H9 (cell line): ENCODE measurements at regions not wholly inside any gene's neighbourhood (a gene's known extent, or its start where the extent isn't known, plus 50 kb on each side); places are given as distances from the start of the nearest gene placed in this dataset.

Experiments used
- DNase-seq: peaks from one replicate; pipeline ENCODE4 v3.0.0-alpha.2; 2017
- H2AFZ ChIP-seq: one replicate; pipeline ENCODE4 v1.6.1; 2013; ENCODE audit warnings: mild to moderate bottlenecking, low read length, control low read depth, moderate library complexity
- H2AK5ac ChIP-seq: 2 replicates; pipeline ENCODE4 v1.6.1; 2013; ENCODE audit warnings: low read length, control low read depth, mixed read lengths; ENCODE audit not compliant: insufficient read length
- H2BK120ac ChIP-seq: one replicate; pipeline ENCODE4 v1.6.1; 2013; ENCODE audit warnings: low read depth, mild to moderate bottlenecking, low read length, control low read depth, inconsistent platforms; ENCODE audit not compliant: poor library complexity, severe bottlenecking
- H2BK12ac ChIP-seq: 2 replicates; pipeline ENCODE4 v1.6.1; 2013; ENCODE audit warnings: low read length, control low read depth, mixed read lengths, low read depth; ENCODE audit not compliant: insufficient read length
- H2BK15ac ChIP-seq: 2 replicates; pipeline ENCODE4 v1.6.1; 2013; ENCODE audit warnings: low read depth, low read length, control low read depth
- H2BK20ac ChIP-seq: one replicate; pipeline ENCODE4 v1.6.1; 2013; ENCODE audit warnings: low read depth, mild to moderate bottlenecking, low read length, control low read depth, inconsistent platforms; ENCODE audit not compliant: poor library complexity, severe bottlenecking
- H2BK5ac ChIP-seq: 2 replicates; pipeline ENCODE4 v1.6.1; 2013; ENCODE audit warnings: low read length, control low read depth, mixed read lengths; ENCODE audit not compliant: insufficient read length
- H3K14ac ChIP-seq: 2 replicates; pipeline ENCODE4 v1.6.1; 2013; ENCODE audit warnings: low read length, control low read depth; ENCODE audit not compliant: insufficient read depth
- H3K18ac ChIP-seq: 2 replicates; pipeline ENCODE4 v1.6.1; 2013; ENCODE audit warnings: low read depth, mild to moderate bottlenecking, mixed read lengths, low read length, control low read depth; ENCODE audit not compliant: insufficient read length
- H3K23ac ChIP-seq: 2 replicates; pipeline ENCODE4 v1.6.1; 2013; ENCODE audit warnings: low read length, control low read depth, mixed read lengths, low read depth; ENCODE audit not compliant: insufficient read length
- H3K23me2 ChIP-seq: 2 replicates; pipeline ENCODE4 v1.6.1; 2013; ENCODE audit warnings: low read depth, mild to moderate bottlenecking, mixed read lengths, low read length, control low read depth; ENCODE audit not compliant: insufficient read length, poor library complexity, severe bottlenecking
- H3K27ac ChIP-seq: 2 replicates; pipeline ENCODE4 v1.5.1; 2013; ENCODE audit warnings: low read length, control low read depth, mixed read lengths, low read depth; ENCODE audit not compliant: insufficient read length
- H3K27me3 ChIP-seq: 2 replicates; pipeline ENCODE4 v1.6.1; 2013; ENCODE audit warnings: low read length, control low read depth, inconsistent platforms; ENCODE audit not compliant: insufficient read depth
- H3K4ac ChIP-seq: 2 replicates; pipeline ENCODE4 v1.6.1; 2013; ENCODE audit warnings: low read depth, mild to moderate bottlenecking, control low read depth, inconsistent platforms, low read length, moderate library complexity
- H3K4me1 ChIP-seq: 2 replicates; pipeline ENCODE4 v1.6.1; 2013; ENCODE audit warnings: low read length, control low read depth, inconsistent platforms; ENCODE audit not compliant: insufficient read depth
- H3K4me2 ChIP-seq: 2 replicates; pipeline ENCODE4 v1.6.1; 2013; ENCODE audit warnings: low read length, control low read depth, mixed read lengths; ENCODE audit not compliant: insufficient read length, insufficient read depth
- H3K56ac ChIP-seq: 2 replicates; pipeline ENCODE4 v1.6.1; 2013; ENCODE audit warnings: low read depth, mild to moderate bottlenecking, mixed read lengths, low read length, control low read depth; ENCODE audit not compliant: insufficient read length
- H3K79me1 ChIP-seq: 2 replicates; pipeline ENCODE4 v1.6.1; 2013; ENCODE audit warnings: low read depth, mild to moderate bottlenecking, moderate library complexity, low read length, control low read depth, inconsistent platforms; ENCODE audit not compliant: insufficient read depth, poor library complexity, severe bottlenecking
- H3K79me2 ChIP-seq: 2 replicates; pipeline ENCODE4 v1.6.1; 2013; ENCODE audit warnings: low read length, control low read depth, inconsistent platforms; ENCODE audit not compliant: insufficient read depth
- H3K9ac ChIP-seq: 2 replicates; pipeline ENCODE4 v1.6.1; 2013; ENCODE audit warnings: low read length, control low read depth, mixed read lengths; ENCODE audit not compliant: insufficient read length; ENCODE audit errors: extremely low read depth
- H3K9me3 ChIP-seq: one replicate; pipeline ENCODE4 v1.6.1; 2013; ENCODE audit warnings: low read depth, low read length, inconsistent platforms; ENCODE audit not compliant: control insufficient read depth
- H3T11ph ChIP-seq: one replicate; pipeline ENCODE4 v1.6.1; 2013; ENCODE audit warnings: mild to moderate bottlenecking, low read length, control low read depth, inconsistent platforms
- H4K20me1 ChIP-seq: one replicate; pipeline ENCODE4 v1.6.1; 2013; ENCODE audit not compliant: control insufficient read depth, insufficient read length, insufficient read depth
- H4K5ac ChIP-seq: 2 replicates; pipeline ENCODE4 v1.6.1; 2013; ENCODE audit warnings: low read depth, mild to moderate bottlenecking, mixed read lengths, low read length, control low read depth; ENCODE audit not compliant: insufficient read length
- H4K8ac ChIP-seq: replicated peaks from 2 replicates; pipeline ENCODE4 v1.6.1; 2013; ENCODE audit warnings: low read length, control low read depth, mixed read lengths, low read depth; ENCODE audit not compliant: insufficient read length
- H4K91ac ChIP-seq: 2 replicates; pipeline ENCODE4 v1.6.1; 2013; ENCODE audit warnings: low read depth, mild to moderate bottlenecking, moderate library complexity, mixed read lengths, low read length, control low read depth; ENCODE audit not compliant: insufficient read length
- H3K27ac Mint-ChIP-seq, 3 experiments: 2 replicates in 2 of 3; 3 replicates in 1 of 3; pipeline ENCODE4 v1.8.0; 2020 to 2021; ENCODE audit warnings: mixed read lengths in 3 of 3, mild to moderate bottlenecking in 1 of 3, moderate library complexity in 1 of 3
- H3K27me3 Mint-ChIP-seq: 2 replicates; pipeline ENCODE4 v1.8.0; 2021; ENCODE audit warnings: low read depth, mild to moderate bottlenecking, moderate library complexity, mixed read lengths
- H3K36me3 Mint-ChIP-seq, 3 experiments: 2 replicates in 2 of 3; 3 replicates in 1 of 3; pipeline ENCODE4 v1.8.0; 2020 to 2021; ENCODE audit warnings: low read depth in 3 of 3, mixed read lengths in 3 of 3; ENCODE audit not compliant: insufficient read depth in 1 of 3
- H3K4me1 Mint-ChIP-seq, 2 experiments: 2 replicates each; pipeline ENCODE4 v1.8.0; 2020; ENCODE audit warnings: mixed read lengths in 2 of 2
- H3K4me3 Mint-ChIP-seq, 2 experiments: 2 replicates in 1 of 2; 3 replicates in 1 of 2; pipeline ENCODE4 v1.8.0; 2020 to 2021; ENCODE audit warnings: mild to moderate bottlenecking in 2 of 2, mixed read lengths in 2 of 2, moderate library complexity in 1 of 2
- H3K9me3 Mint-ChIP-seq, 2 experiments: 2 replicates in 1 of 2; 3 replicates in 1 of 2; pipeline ENCODE4 v1.8.0; 2020; ENCODE audit warnings: mild to moderate bottlenecking in 2 of 2, mixed read lengths in 2 of 2, moderate library complexity in 1 of 2
- WGBS: extraction: QIAGEN DNeasy Blood & Tissue Kit; methylation state at CpG from one replicate; pipeline ENCODE4 v1.1.7; 2013; ENCODE audit warnings: missing lambda C conversion rate, low lambda C conversion rate, mixed read lengths; ENCODE audit not compliant: insufficient read length; ENCODE audit errors: extremely low coverage; 5-methylcytosine and 5-hydroxymethylcytosine counted together
- TF ChIP-seq, protein P1 (sequence below): fragments of 200-600 bp; sonication (generic); conservative IDR thresholded peaks from 3 replicates; pipeline ENCODE4 v1.8.0; 2021; ENCODE audit warnings: antibody characterized with exemption, mild to moderate bottlenecking

GRCh38 chr13:84985860-84986259 lies 813.4 kb downstream of the SLITRK6 start:
- no peak overlapping the region for H3K27ac ChIP-seq
- H4K91ac ChIP-seq, result no peak overlapping the region
- no peak overlapping the region for H3K4ac ChIP-seq
- no peak overlapping the region for H2AK5ac ChIP-seq
- no peak overlapping the region for H2BK120ac ChIP-seq
- no peaks in the 10 kb centered on the region for H3K79me2 ChIP-seq
- no peaks in the 10 kb centered on the region for H3K4me1 Mint-ChIP-seq
- H4K5ac ChIP-seq, result no peak overlapping the region
- no peaks in the 10 kb centered on the region for H3K27me3 ChIP-seq
- no peaks in the 10 kb centered on the region for H3K23me2 ChIP-seq
- DNase-seq, result no peak
- H3K18ac ChIP-seq, result no peak overlapping the region
- H3K4me3 Mint-ChIP-seq, result no peak overlapping the region
- H3K36me3 Mint-ChIP-seq, result no peaks in the 10 kb centered on the region
- no peak overlapping the region for H3K56ac ChIP-seq
- H3K79me1 ChIP-seq, result no peaks in the 10 kb centered on the region
- H2BK15ac ChIP-seq, result no peak overlapping the region
- H3T11ph ChIP-seq, result no peak overlapping the region
- 0 out of 5 replicates have a peak, but pooled peaks cover 0 to 2% of the 10 kb centered on the region in 2 experiments for H3K9me3 Mint-ChIP-seq
- H3K9ac ChIP-seq, result no peak overlapping the region
- no peak overlapping the region for H2BK5ac ChIP-seq
- H2AFZ ChIP-seq, result no peak overlapping the region
- no peak overlapping the region for H3K23ac ChIP-seq
- no peaks in the 10 kb centered on the region for H3K4me1 ChIP-seq
- no peak overlapping the region for H3K4me2 ChIP-seq
- no peak overlapping the region for H4K8ac ChIP-seq
- no peaks in the 10 kb centered on the region for H3K27me3 Mint-ChIP-seq
- no peaks in the 10 kb centered on the region for H4K20me1 ChIP-seq
- no peak overlapping the region for H2BK12ac ChIP-seq
- no peaks in the 10 kb centered on the region for H3K9me3 ChIP-seq
- no peak overlapping the region for H2BK20ac ChIP-seq
- no peak overlapping the region for H3K27ac Mint-ChIP-seq
- TF ChIP-seq, protein P1, sequence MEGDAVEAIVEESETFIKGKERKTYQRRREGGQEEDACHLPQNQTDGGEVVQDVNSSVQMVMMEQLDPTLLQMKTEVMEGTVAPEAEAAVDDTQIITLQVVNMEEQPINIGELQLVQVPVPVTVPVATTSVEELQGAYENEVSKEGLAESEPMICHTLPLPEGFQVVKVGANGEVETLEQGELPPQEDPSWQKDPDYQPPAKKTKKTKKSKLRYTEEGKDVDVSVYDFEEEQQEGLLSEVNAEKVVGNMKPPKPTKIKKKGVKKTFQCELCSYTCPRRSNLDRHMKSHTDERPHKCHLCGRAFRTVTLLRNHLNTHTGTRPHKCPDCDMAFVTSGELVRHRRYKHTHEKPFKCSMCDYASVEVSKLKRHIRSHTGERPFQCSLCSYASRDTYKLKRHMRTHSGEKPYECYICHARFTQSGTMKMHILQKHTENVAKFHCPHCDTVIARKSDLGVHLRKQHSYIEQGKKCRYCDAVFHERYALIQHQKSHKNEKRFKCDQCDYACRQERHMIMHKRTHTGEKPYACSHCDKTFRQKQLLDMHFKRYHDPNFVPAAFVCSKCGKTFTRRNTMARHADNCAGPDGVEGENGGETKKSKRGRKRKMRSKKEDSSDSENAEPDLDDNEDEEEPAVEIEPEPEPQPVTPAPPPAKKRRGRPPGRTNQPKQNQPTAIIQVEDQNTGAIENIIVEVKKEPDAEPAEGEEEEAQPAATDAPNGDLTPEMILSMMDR, result no peak
- WGBS, result no CpG with 5 or more reads among the region's 2 CpGs
- no peak overlapping the region for H3K14ac ChIP-seq
